HG03045 (cell line): ENCODE measurements at regions not wholly inside any gene's neighbourhood (a gene's known extent, or its start where the extent isn't known, plus 50 kb on each side); places are given as distances from the start of the nearest gene placed in this dataset.

ENCODE experiments used
- ATAC-seq: cut with Tn5 transposase; IDR thresholded peaks from one replicate; pipeline ENCODE4 v1.9.1; 2021; ENCODE audit warnings: mild to moderate bottlenecking, moderate library complexity; ENCODE audit not compliant: unreplicated experiment

DNA sequence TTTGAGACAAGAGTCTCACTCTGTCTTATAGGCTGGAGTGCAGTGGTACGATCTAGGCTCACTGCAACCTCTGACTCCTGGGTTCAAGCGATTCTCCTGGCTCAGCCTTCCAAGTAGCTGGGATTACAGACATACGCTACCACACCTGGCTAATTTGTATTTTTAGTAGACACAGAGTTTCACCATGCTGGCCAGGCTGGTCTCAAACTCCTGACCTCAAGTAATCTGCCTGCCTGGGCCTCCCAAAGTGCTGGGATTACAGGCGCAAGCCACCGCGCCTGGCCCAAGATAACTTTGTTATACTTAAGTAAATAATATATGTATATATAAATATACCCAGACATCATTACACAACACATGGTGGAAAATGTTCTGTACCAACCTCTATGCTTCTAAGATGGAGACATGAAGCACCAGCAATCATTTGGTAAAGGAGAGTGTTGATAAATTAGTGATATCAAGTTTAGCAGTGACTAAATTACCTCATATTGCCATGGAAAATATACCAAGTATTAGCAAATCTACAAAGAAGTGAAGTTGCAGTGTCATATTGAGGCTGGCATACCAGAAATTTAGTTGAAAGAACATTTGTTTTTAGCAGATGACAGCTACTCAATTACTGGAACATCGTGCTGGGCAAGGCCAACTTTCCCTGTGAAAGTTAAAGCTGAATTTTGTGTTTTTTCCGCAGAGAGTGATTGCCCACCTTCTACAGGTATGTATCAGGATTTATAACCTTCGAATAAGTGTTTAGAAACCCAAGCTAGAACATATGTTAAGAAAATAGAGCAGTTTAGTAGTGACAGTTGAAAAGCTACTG is 177.7 kb downstream of the MYCN start:
- no peak for ATAC-seq

DNA sequence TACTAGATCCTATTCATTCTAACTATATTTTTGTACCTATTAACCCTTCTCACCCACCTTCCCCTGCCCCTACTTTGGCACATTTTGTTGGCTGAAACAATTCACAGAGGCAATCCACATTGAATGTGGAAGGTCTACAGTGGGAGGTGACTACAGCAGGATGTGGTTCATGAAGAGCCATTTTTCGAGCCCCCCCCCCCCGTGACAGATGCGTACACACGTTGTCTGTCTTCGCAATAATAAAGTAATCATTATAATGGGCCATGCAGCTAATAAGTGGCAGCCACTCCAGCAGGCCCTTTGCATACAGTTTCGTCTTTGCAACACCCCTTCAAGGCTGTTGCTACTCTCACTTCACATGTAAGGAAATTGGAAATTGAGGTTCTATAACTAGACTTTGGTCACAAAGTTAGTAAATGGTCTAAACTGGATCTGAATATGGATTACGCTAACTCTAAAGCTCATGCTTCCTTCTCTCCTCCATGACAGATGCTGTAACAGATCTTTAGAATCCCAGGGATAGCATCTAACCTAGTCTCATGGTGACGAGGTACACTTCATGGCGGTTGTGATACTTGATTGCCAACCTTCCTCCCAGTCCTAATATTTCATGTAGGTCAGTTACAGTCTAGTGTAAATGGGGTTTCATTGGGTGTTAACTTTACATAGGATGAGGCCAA is 176.8 kb downstream of the MYCN start:
- no peak for ATAC-seq

GRCh38 chr2:16115881-16116830 is 175.8 kb downstream of the MYCN start:
- ATAC-seq, result no peak

DNA sequence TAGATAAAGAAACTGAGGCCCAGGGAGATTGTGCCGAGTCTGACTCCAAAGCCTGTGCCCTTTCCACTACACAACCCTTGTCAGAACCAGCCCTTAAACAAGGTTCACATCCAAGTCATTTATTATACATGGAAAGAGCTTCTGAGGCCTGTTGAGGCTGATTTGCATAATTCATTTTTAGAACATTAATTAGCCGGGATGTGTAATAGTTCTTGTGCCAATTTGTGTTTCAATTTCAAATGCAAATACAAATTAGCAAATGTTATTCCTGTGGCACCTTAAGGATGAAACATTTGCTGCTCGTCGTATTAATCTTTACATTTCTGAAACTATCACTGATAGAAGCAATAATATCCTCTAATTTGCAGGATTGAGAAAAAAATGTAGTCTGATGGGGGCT is 174.9 kb downstream of the MYCN start:
- ATAC-seq, result no peak

- no peak for ATAC-seq
These were observed 174.5 kb downstream of the MYCN start for GRCh38 chr2:16114836-16115235.

GRCh38 chr2:16114070-16114469 is 173.7 kb downstream of the MYCN start:
- ATAC-seq, result no peak

- no peak for ATAC-seq
These were observed 173.2 kb downstream of the MYCN start for GRCh38 chr2:16113568-16113967.

DNA sequence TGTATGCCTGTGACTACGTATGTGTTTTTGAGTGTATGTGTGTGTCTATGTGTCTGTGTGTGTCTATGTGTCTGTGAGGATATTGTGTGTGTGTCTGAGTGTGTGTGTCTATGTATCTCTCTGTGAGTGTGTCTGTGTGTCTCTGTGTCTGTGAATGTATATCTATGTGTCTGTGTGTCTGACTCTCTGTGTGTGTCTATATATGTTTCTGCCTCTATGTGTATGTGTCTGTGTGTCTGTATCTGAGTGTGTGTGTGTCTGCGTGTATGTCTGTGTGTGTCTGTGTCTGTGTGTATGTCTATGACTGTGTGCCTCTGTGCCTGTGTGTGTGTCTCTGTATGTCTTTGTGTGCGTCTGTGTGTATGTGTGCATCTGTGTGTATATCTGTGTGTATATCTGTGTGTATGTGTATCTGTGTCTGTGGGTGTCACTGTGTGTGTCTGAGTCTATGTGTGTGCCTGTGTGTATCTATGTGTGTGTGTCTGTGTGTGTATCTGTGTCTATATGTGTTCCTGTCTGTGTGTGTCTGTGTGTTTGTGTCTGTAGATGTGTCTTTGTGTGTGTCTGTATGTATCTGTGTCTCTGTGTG is 172.7 kb downstream of the MYCN start:
- no peak for ATAC-seq

GRCh38 chr2:16112251-16112971 is 172.1 kb downstream of the MYCN start:
- no peak for ATAC-seq

- ATAC-seq, result no peak
These were observed 171.5 kb downstream of the MYCN start for GRCh38 chr2:16111838-16112210.

GRCh38 chr2:16109821-16110310 is 169.5 kb downstream of the MYCN start:
- ATAC-seq, result no peak

DNA sequence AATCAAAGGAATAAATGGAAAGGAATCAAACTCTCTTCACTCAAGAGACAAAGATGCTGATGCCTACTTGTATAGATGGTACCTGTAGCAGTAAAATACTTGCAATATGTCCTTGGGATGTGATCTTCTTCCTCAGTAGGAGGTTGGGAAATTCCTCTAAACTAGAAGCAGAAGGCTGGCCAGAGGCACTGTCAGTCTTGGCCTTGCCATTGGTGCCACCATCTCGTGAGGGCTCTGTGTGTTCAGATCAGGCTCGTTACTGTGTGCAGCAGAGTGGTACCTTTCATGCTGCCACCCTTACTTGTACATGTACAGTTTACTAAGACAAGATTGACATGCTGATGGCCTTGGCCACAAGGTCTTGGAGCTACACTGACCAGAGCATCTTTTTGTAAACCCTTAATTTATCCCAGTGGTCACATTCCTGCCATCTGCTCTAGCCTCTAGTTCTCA is 169.0 kb downstream of the MYCN start:
- ATAC-seq, result no peak

- no peak for ATAC-seq
These were observed 166.9 kb downstream of the MYCN start for GRCh38 chr2:16107246-16107645.

- no peak for ATAC-seq
These were observed 166.3 kb downstream of the MYCN start for GRCh38 chr2:16106619-16107018.

DNA sequence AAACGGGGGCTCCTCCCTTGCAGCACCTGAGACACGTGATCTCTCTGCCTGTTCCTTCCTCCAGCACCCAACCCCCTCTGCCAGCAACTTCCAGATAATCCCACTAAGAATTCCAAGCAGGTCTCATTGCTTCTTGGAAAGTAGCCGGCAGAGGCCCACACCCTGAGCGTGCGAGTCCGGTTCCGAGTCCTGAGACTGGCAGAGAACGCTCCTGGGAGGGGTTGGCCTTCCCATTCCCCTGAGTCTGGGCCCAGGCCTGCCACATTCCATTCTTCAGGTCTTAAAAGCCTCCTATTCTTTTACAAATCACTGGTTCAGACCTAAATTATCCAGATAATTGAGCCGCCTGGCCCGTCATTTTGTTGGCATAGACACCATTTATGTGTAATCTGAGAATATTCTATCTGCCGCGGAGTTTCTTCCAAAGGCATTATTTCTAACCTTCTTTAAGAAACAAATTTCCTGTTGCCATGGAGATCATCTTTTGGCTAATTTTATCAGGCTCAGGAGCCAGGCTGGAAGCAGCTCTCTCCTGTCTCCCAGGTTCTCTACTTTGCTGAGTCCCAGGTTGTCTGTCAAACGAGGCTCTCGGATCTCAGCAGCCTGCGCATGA is 165.4 kb downstream of the MYCN start:
- ATAC-seq, result no peak

GRCh38 chr2:16104949-16105668 is 164.8 kb downstream of the MYCN start:
- no peak for ATAC-seq

DNA sequence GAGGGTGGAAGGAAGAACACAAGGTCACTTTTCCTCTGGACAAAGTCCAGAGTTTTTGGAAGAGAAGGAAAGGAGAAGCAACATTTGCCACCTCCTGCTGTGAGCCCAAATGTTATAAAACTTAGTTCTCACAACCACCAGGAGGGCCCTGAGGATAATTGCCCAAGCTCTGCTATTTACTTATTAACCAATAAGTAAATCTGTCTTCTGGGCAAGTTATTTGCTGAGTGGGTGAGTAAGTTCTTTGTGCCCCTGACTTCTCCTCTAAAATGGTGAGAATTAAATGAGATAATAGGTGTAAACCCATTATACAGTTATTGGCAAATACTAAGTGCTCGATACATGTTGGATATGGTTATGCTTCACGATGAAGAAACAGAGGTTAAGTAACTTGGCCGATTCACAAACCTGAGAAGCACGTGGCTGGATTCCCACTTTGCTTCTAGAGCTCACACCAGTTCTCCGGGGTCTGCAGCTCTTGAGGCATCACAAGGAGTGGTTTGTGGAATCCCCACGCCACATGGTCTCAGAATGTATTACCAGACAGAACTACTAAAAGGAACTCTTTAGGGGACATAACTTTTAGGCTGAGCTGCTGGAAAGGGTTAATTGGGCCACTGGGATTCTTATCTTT is 164.1 kb downstream of the MYCN start:
- no peak for ATAC-seq

DNA sequence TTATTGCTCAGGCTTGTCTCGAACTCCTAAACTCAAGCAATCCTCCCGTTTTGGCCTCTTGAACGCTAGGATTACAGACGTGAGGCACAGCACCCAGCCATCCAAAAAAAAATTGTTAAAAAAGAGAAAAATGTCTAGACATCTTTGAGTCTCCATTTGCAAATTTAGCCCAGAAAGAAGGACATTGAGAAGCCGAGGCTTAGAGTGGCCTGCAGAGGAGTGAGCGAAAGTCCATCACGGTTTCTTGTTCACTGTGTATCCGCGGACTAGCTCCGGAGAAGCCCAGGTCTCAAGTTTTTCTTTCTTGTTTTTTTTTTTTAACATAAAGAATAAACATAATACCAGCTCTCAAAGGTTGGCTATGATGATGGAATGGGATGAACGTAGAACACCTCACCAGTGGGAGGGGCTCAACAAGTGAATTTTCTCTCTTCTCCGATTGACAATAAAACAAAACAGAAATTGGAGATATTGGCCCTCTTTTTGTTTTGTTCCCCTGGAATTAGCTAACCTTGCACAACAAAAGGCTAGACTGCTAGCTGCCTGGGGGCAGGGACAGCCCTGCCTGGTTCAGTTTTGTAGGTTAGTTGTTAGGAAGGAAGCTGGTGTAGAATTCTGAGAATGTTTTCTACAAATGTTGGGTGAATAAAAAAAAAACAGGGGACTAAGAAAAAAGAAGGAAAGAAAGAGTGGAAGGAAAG is 163.4 kb downstream of the MYCN start:
- ATAC-seq, result no peak
